Neuronal stem cell (in vitro differentiated cells): ENCODE measurements at regions not wholly inside any gene's neighbourhood (a gene's known extent, or its start where the extent isn't known, plus 50 kb on each side); places are given as distances from the start of the nearest gene placed in this dataset.

Experiments
- DNase-seq: peaks from one replicate; pipeline ENCODE4 v3.0.0-alpha.2; 2013; ENCODE audit warnings: low spot score
- H2AFZ ChIP-seq: one replicate; pipeline ENCODE4 v1.6.1; 2013; ENCODE audit warnings: mild to moderate bottlenecking, low read length, inconsistent platforms
- H2AK5ac ChIP-seq: 2 replicates; pipeline ENCODE4 v1.6.1; 2013; ENCODE audit warnings: low read depth, mild to moderate bottlenecking, inconsistent platforms, low read length, moderate library complexity, mixed read lengths
- H2BK120ac ChIP-seq: 2 replicates; pipeline ENCODE4 v1.6.1; 2013; ENCODE audit warnings: low read depth, mild to moderate bottlenecking, inconsistent platforms, low read length, moderate library complexity, mixed read lengths
- H2BK12ac ChIP-seq: one replicate; pipeline ENCODE4 v1.6.1; 2013; ENCODE audit warnings: low read length, inconsistent platforms
- H2BK15ac ChIP-seq: 2 replicates; pipeline ENCODE4 v1.6.1; 2013; ENCODE audit warnings: mild to moderate bottlenecking, low read length, inconsistent platforms, mixed read lengths
- H2BK5ac ChIP-seq: one replicate; pipeline ENCODE4 v1.6.1; 2013; ENCODE audit warnings: inconsistent platforms, mild to moderate bottlenecking, low read length, moderate library complexity
- H3K14ac ChIP-seq: one replicate; pipeline ENCODE4 v1.6.1; 2013; ENCODE audit warnings: low read length, inconsistent platforms
- H3K18ac ChIP-seq: 2 replicates; pipeline ENCODE4 v1.6.1; 2013; ENCODE audit warnings: low read length, inconsistent platforms
- H3K23ac ChIP-seq: 2 replicates; pipeline ENCODE4 v1.6.1; 2013; ENCODE audit warnings: low read depth, mild to moderate bottlenecking, mixed read lengths, low read length, inconsistent platforms; ENCODE audit not compliant: poor library complexity
- H3K27ac ChIP-seq: replicated peaks from 3 replicates; pipeline ENCODE4 v1.5.1; 2013; ENCODE audit warnings: low read length, inconsistent platforms
- H3K27me3 ChIP-seq, 3 experiments: 2 replicates each; pipeline ENCODE4 v1.6.1; 2013; ENCODE audit warnings: low read length in 3 of 3, mild to moderate bottlenecking in 2 of 3, inconsistent platforms in 1 of 3, low read depth in 1 of 3, mixed read lengths in 1 of 3, moderate library complexity in 1 of 3; ENCODE audit not compliant: control insufficient read depth in 3 of 3, insufficient read depth in 3 of 3
- H3K36me3 ChIP-seq, 2 donors: replicated peaks in 1 of 2; 2 replicates each; pipeline ENCODE4 v1.6.1; 2013; ENCODE audit warnings: low read length in 2 of 2; ENCODE audit not compliant: control insufficient read depth in 2 of 2, insufficient read depth in 2 of 2
- H3K4ac ChIP-seq: 2 replicates; pipeline ENCODE4 v1.6.1; 2013; ENCODE audit warnings: inconsistent platforms, mild to moderate bottlenecking, low read length, moderate library complexity
- H3K4me1 ChIP-seq, 2 donors: 1 replicate in 1 of 2; 2 replicates in 1 of 2; pipeline ENCODE4 v1.6.1; 2013; ENCODE audit warnings: low read length in 2 of 2, low read depth in 1 of 2; ENCODE audit not compliant: control insufficient read depth in 2 of 2, insufficient read depth in 1 of 2
- H3K4me2 ChIP-seq: one replicate; pipeline ENCODE4 v1.6.1; 2013; ENCODE audit warnings: mild to moderate bottlenecking, low read length, inconsistent platforms; ENCODE audit not compliant: insufficient read depth, poor library complexity, severe bottlenecking
- H3K4me3 ChIP-seq, 2 donors: 2 replicates each; pipeline ENCODE4 v1.5.1; 2013; ENCODE audit warnings: low read length in 2 of 2, mild to moderate bottlenecking in 2 of 2, inconsistent platforms in 1 of 2, moderate library complexity in 1 of 2
- H3K79me1 ChIP-seq: one replicate; pipeline ENCODE4 v1.6.1; 2013; ENCODE audit warnings: low read depth, mild to moderate bottlenecking, inconsistent platforms, low read length, moderate library complexity
- H3K9ac ChIP-seq: one replicate; pipeline ENCODE4 v1.6.1; 2013; ENCODE audit warnings: mild to moderate bottlenecking, low read depth, low read length, inconsistent platforms; ENCODE audit not compliant: poor library complexity
- H3K9me3 ChIP-seq, 2 donors: replicated peaks in 1 of 2; 2 replicates each; pipeline versions ENCODE3 to v1.6.1; 2013; ENCODE audit warnings: low read length in 2 of 2, mild to moderate bottlenecking in 2 of 2, inconsistent platforms in 1 of 2, low read depth in 1 of 2, mixed read lengths in 1 of 2, moderate library complexity in 1 of 2; ENCODE audit not compliant: control insufficient read depth in 2 of 2, insufficient read depth in 1 of 2
- H4K8ac ChIP-seq: one replicate; pipeline ENCODE4 v1.6.1; 2013; ENCODE audit warnings: low read depth, mild to moderate bottlenecking, inconsistent platforms, low read length, moderate library complexity
- H4K91ac ChIP-seq: one replicate; pipeline ENCODE4 v1.6.1; 2013; ENCODE audit warnings: low read length, low read depth, mild to moderate bottlenecking, inconsistent platforms; ENCODE audit not compliant: poor library complexity
- WGBS, 2 donors: extraction: QIAGEN DNeasy Blood & Tissue Kit; methylation state at CpG; one replicate each; pipeline ENCODE4 v1.1.7; 2013; ENCODE audit warnings: missing lambda C conversion rate in 2 of 2, mixed read lengths in 1 of 2; ENCODE audit not compliant: insufficient read length in 2 of 2, insufficient replicate concordance in 1 of 2; ENCODE audit errors: extremely low coverage in 2 of 2; 5-methylcytosine and 5-hydroxymethylcytosine counted together

DNA sequence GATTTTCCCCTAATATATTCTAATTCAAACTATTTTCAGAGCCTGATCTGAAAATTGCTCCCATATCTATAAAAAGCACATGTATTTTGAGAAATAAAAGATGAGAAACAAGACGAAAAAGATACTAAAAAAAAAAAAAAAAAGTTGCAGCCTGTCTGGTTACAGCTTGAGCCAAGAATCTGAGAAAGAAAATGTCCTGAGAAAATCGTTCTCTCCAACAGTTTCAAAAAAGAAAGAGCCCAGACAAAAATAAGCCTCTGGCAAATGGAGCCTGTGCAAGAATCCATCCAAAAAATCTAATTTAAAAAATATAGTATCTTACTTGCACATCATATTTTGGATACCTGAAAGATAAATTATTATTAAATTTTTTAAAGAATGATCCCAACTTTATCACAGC lies 163.0 kb upstream of the TBL1X start:
- Histone ChIP-seq H2BK5ac (no peak overlapping the region), H2AK5ac (no peak overlapping the region), H3K4me1 (no peaks in the 10 kb centered on the region), H3K18ac (no peak overlapping the region), H2AFZ (no peak overlapping the region), H2BK120ac (no peak overlapping the region), H3K9ac (no peak overlapping the region), H3K23ac (no peak overlapping the region), H3K79me1 (no peaks in the 10 kb centered on the region), H4K91ac (no peak overlapping the region), H3K27me3 (no peaks in the 10 kb centered on the region), H4K8ac (no peak overlapping the region), H3K4me3 (no peak overlapping the region), H2BK15ac (no peak overlapping the region), H3K4me2 (no peak overlapping the region), H2BK12ac (no peak overlapping the region), H3K36me3 (no peaks in the 10 kb centered on the region), H3K9me3 (peaks cover 0 to 3% of the 10 kb centered on the region in 2 donors), H3K4ac (no peak overlapping the region), H3K27ac (no peak overlapping the region), H3K14ac (no peak overlapping the region)
- no CpG with 5 or more reads among the region's 2 CpGs for WGBS, 2 donors
- DNase-seq, result no peak

DNA sequence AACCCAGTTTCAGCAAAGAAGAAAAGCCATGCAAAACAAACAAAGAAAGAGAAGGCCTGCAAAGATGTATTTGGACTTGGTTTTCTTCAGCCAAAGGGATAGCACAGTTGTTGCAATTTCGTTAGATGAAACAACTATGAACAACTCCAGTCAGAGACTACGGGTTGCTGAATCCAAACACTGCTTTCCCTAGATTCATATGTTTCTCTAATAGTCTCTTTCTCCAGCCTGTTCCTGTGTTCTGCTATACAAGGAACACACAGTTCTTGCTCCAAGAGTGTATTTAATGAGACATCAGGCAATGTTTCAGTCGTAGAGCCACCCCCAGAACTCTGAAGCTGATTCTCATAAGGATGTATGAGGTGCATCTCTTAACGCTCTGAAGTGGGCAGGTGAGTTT lies 162.5 kb upstream of the TBL1X start:
- Histone ChIP-seq H2BK15ac (no peak overlapping the region), H3K36me3 (no peaks in the 10 kb centered on the region), H3K9me3 (peaks cover 0 to 3% of the 10 kb centered on the region in 2 donors), H4K8ac (no peak overlapping the region), H3K9ac (no peak overlapping the region), H3K27me3 (no peaks in the 10 kb centered on the region), H2BK120ac (no peak overlapping the region), H3K14ac (no peak overlapping the region), H2AK5ac (no peak overlapping the region), H3K4me1 (no peaks in the 10 kb centered on the region), H3K4me3 (no peak overlapping the region), H3K4ac (no peak overlapping the region), H3K4me2 (no peak overlapping the region), H4K91ac (no peak overlapping the region), H2BK12ac (no peak overlapping the region), H2BK5ac (no peak overlapping the region), H2AFZ (no peak overlapping the region), H3K18ac (no peak overlapping the region), H3K23ac (no peak overlapping the region), H3K27ac (no peak overlapping the region), H3K79me1 (no peaks in the 10 kb centered on the region)
- no CpG with 5 or more reads among the region's 4 CpGs for WGBS, 2 donors
- no peak for DNase-seq

DNA sequence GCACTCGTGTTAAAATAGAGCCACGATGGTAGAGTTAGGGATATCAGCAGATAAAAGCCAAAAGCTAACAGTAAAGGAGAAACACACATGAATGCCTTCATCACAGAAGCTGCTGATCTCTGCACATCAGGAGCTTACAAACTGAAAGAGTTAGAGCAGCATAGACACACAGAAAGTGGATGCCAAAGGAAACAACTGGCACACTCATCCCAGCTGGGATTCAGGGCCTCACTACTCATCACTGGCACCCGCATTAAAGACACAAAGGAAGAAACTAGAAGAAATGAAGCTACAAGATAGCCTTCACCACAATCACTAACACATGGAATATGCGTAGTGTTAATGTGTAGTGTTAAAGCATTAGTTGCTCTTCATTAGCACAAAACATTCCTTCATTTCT lies 156.4 kb upstream of the TBL1X start:
- WGBS, 2 donors, result no CpG with 5 or more reads among the region's 4 CpGs
- Histone ChIP-seq H3K23ac (no peak overlapping the region), H2AK5ac (no peak overlapping the region), H2BK5ac (no peak overlapping the region), H4K8ac (no peak overlapping the region), H3K4me2 (no peak overlapping the region), H3K9ac (no peak overlapping the region), H4K91ac (no peak overlapping the region), H3K18ac (no peak overlapping the region), H3K4me3 (no peak overlapping the region), H3K27ac (no peak overlapping the region), H3K36me3 (no peaks in the 10 kb centered on the region), H2BK15ac (no peak overlapping the region), H3K79me1 (no peaks in the 10 kb centered on the region), H3K27me3 (no peaks in the 10 kb centered on the region), H3K4ac (no peak overlapping the region), H3K4me1 (no peaks in the 10 kb centered on the region), H2BK12ac (no peak overlapping the region), H3K9me3 (no peaks in the 10 kb centered on the region), H3K14ac (no peak overlapping the region), H2BK120ac (no peak overlapping the region), H2AFZ (no peak overlapping the region)
- DNase-seq, result no peak

- WGBS, 2 donors, result no CpG with 5 or more reads among the region's 2 CpGs
- no peak overlapping the region for H3K18ac ChIP-seq
- no peak overlapping the region for H2AFZ ChIP-seq
- H3K4me2 ChIP-seq, result no peak overlapping the region
- no peak overlapping the region for H2BK15ac ChIP-seq
- no peak overlapping the region for H3K23ac ChIP-seq
- H2BK12ac ChIP-seq, result no peak overlapping the region
- no peaks in the 10 kb centered on the region for H3K36me3 ChIP-seq
- H2AK5ac ChIP-seq, result no peak overlapping the region
- no peaks in the 10 kb centered on the region for H3K79me1 ChIP-seq
- no peaks in the 10 kb centered on the region for H3K9me3 ChIP-seq
- no peak for DNase-seq
- H3K9ac ChIP-seq, result no peak overlapping the region
- no peak overlapping the region for H4K8ac ChIP-seq
- H3K4me1 ChIP-seq, result no peaks in the 10 kb centered on the region
- H3K4ac ChIP-seq, result no peak overlapping the region
- H2BK120ac ChIP-seq, result no peak overlapping the region
- no peaks in the 10 kb centered on the region for H3K27me3 ChIP-seq
- no peak overlapping the region for H4K91ac ChIP-seq
- no peak overlapping the region for H2BK5ac ChIP-seq
- H3K4me3 ChIP-seq, result no peak overlapping the region
- no peak overlapping the region for H3K27ac ChIP-seq
- H3K14ac ChIP-seq, result no peak overlapping the region
Measured at GRCh38 chrX:9310616-9311015, 154.2 kb upstream of the TBL1X start.
